Astrocyte of the cerebellum (primary cell): ENCODE measurements at regions not wholly inside any gene's neighbourhood (a gene's known extent, or its start where the extent isn't known, plus 50 kb on each side); places are given as distances from the start of the nearest gene placed in this dataset.

Experiments used
- DNase-seq: peaks from one replicate; pipeline ENCODE4 v3.0.0-alpha.2; 2011; ENCODE audit warnings: low read depth
- H3K4me3 ChIP-seq: 2 replicates; pipeline ENCODE4 v1.5.1; 2011; ENCODE audit warnings: mild to moderate bottlenecking, low read depth, low read length, moderate library complexity
- CTCF ChIP-seq: IDR thresholded peaks from 2 replicates; pipeline ENCODE4 v1.5.1; 2012; ENCODE audit warnings: low read length, low read depth, moderate library complexity, mild to moderate bottlenecking; ENCODE audit errors: missing control alignments
- in situ Hi-C: cut with HindIII; loops from 2 replicates; pipeline ENCODE4 v1.10.0; 2017; ENCODE audit warnings: low sequenced_read_pairs

GRCh38 chr7:106394526-106394925, 109.7 kb upstream of the NAMPT start:
- H3K4me3 ChIP-seq = no peak overlapping the region
- no peak for DNase-seq
- in situ Hi-C loops = no loop called here
- TF ChIP-seq CTCF = no peak

- no peak overlapping the region for H3K4me3 ChIP-seq
- in situ Hi-C loops = no loop called here
- no peak for TF ChIP-seq CTCF
- DNase-seq = no peak
Measured at GRCh38 chr7:106393564-106394251, 108.9 kb upstream of the NAMPT start.

GRCh38 chr7:106392590-106392989, 107.8 kb upstream of the NAMPT start:
- no peak overlapping the region for H3K4me3 ChIP-seq
- TF ChIP-seq CTCF = no peak
- in situ Hi-C loops = no loop called here

GRCh38 chr7:106392144-106392543, 107.4 kb upstream of the NAMPT start:
- TF ChIP-seq CTCF = no peak
- in situ Hi-C loops = no loop called here
- H3K4me3 ChIP-seq = no peak overlapping the region
- no peak for DNase-seq

More at GRCh38 chr7:106392590-106392989, 107.8 kb upstream of the NAMPT start:
- DNase-seq = no peak

- no peak for DNase-seq
- no peak overlapping the region for H3K4me3 ChIP-seq
- in situ Hi-C loops = no loop called here
- TF ChIP-seq CTCF = no peak
Measured at GRCh38 chr7:106386958-106387357, 102.2 kb upstream of the NAMPT start.

GRCh38 chr7:106384373-106384772, 99.6 kb upstream of the NAMPT start:
- no peak for DNase-seq
- no peak for TF ChIP-seq CTCF
- in situ Hi-C loops = no loop called here
- H3K4me3 ChIP-seq = no peak overlapping the region
